ENCODE measurements at regions not wholly inside any gene's neighbourhood (a gene's known extent, or its start where the extent isn't known, plus 50 kb on each side); places are given as distances from the start of the nearest gene placed in this dataset.
"Not testable (repeated sequence)": the region's sequence is repeated elsewhere in the genome, so short reads cannot be mapped to it uniquely, and the experiment has no call there.

DNA sequence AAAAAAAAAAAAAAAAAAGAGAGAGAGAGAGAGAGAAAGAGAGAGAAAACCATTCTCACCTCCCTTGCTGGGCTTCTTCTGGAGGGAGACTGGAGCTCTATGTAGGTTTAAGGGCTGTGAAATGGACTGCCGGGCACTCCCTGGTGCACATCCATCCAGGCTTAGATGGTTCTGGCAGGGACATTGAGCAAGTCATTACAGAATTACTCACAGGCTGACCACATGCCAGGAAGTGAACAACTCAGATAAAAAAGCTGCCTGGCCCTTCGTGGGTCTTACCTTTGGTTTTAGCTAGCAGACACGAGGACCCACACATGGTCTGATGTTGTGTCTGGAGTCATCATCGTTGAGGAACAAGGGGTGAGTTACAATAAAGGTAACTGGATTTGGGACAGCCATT lies 847.4 kb upstream of the EEF2KMT start:
- DNase-seq (ENCODE audit: low read depth in 3 of 3, low spot score in 1 of 3), result no peak

DNA sequence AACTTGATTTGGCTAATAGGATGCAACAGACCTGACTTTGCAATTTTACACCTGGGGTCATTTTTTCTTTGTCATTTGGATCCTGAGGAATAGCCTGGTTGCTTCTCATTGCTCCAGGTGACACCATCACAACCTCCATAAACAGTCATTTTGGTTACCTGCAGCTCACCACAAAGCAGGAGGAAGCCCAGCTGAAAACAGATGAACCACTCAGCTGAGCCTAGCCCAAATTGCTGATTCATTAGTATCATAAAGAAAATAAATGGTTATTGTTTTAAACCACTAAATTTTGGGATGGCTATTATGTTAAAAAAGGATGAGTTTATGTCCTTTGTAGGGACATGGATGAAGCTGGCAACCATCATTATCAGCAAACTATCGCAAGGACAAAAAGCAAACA lies 841.0 kb upstream of the EEF2KMT start:
- no peak for DNase-seq (ENCODE audit: low read depth in 3 of 3, low spot score in 1 of 3)

DNA sequence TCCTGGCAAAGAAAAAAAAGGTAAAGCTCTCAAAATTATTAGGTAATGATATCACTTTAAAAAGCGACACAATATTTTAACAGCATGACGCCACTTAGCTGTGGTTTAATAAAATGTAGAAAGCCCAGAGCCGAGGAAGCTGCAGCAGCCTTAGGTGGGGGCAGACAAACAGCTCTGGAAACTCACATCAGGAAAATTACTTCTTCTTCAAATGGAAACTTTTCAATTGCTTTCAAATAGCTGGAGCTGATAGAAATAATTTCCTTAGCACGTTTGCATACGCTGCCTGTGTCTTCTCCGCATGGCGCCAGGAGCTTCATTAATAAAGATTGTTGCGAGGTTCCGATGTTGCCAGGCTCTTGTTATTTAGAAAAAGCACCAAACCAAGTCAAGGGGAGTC lies 835.3 kb upstream of the EEF2KMT start:
- DNase-seq (ENCODE audit: low read depth in 3 of 3, low spot score in 1 of 3), result no peak

DNA sequence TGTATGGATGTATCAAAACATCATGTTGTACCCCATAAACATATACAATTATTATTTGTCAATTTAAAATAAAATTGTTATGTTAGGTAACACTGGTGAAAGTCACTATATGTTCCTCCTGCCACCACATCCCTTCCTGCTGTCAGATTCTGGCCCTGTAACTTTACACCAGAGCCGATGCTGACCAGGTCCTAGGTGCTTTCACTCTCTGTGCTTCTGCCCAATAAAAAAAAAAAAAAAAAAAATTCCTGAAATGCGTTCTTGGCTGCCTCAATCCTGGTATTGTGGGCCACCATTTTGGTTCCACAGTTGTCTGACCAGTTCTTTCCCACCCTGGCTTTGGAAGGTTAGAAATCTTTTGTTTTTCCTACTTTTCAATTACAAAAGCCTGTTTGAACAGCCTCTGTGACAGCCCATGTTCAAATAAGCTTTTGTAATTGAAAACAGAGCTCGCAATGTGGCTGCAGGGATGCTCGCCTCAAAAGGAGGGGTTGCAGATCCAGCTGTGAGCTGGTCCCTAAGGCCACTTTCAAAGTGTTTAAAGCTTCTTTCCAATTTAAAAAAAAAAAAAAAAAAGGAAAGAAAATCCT lies 831.0 kb upstream of the EEF2KMT start:
- DNase-seq (ENCODE audit: low read depth in 3 of 3, low spot score in 1 of 3), result no peak

DNA sequence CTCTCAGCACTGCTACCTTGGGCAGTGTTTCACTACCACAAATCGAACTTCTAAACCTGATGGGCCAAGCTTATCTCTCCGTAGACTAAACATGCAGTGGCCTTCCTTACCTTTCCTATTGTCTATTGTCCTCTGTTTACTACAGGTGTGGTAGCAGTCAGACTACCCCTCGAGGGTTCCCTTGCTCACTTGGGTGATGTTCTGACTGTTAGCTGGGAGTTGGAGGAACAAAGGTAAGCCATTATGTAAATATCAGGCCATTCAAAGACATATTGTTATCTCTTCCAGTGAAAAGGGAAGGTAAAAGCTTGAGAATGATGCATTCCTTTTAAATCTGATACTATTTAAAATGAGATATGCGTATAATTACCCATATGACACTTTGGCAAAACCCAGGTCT lies 828.3 kb upstream of the EEF2KMT start:
- no peak for DNase-seq (ENCODE audit: low read depth in 3 of 3, low spot score in 1 of 3)

- no peak for DNase-seq (ENCODE audit: low read depth in 3 of 3, low spot score in 1 of 3)
These were observed 825.1 kb upstream of the EEF2KMT start for GRCh38 chr16:5922686-5923085.

DNA sequence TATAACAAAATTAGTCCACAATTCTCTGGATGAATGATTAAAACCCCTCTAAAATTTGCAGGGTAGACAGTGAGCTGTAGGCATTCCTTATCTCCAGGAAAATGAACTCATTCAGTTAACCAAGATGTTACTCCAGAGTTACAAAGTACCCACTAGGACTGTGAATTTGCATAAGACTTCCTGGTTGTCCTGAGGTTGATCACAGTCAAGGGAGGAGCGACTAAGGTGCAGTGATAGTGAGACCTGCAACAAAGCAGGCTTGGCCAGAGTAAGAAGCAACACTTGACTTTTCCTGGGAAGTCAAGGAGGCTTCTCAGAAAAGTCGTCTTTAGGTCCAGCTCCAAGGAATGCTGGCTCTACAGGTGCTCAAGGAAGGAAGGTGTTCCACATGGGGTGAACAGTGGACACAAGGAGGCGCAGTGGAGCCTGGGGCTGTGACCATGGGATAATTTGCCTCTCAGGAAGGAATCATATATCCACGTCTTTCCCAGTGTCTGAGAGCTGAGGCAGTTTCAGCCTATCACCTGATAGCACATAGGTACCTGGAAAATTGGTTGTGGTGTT lies 821.1 kb upstream of the EEF2KMT start:
- DNase-seq (ENCODE audit: low read depth in 3 of 3, low spot score in 1 of 3), result no peak

GRCh38 chr16:5917436-5918195 lies 820.0 kb upstream of the EEF2KMT start:
- no peak for DNase-seq (ENCODE audit: low read depth in 3 of 3, low spot score in 1 of 3)

GRCh38 chr16:5916711-5917191 lies 819.2 kb upstream of the EEF2KMT start:
- no peak for DNase-seq (ENCODE audit: low read depth in 3 of 3, low spot score in 1 of 3)

DNA sequence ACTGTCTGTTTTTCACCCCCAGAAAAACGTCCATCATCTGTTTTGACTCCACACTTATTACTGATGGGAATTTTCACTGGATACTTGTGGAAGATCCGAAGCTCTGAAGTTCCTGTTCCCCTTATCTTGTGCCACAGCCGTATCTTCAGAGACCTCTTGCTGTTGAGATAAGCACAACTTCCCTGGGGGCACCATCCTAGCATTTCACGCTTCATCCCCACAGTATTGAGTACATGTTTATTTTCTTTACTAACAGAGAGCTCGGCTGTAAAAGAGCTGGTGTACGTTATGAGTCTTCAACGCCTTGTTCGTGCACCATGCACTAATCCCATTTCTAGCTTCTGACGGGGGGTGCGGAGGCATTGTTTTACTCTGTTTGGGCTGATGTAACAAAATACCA lies 813.6 kb upstream of the EEF2KMT start:
- DNase-seq (ENCODE audit: low read depth in 3 of 3, low spot score in 1 of 3), result no peak

DNA sequence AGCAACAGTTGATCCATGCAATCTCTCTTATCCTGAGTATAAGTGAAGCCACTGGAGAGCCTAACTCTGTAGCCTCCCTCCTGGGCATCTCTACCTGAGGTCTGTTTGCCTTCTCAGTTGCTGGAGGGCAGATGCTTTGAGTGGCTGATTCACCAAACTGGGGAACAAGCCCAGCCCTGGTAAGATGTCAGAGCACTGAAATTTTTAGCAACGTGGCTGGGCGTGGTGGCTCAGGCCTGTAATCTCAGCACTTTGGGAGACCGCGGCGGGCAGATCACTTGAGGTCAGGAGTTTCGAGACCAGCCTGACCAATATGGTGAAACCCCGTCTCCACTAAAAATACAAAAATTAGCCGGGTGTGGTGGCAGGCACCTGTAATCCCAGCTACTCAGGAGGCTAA lies 812.0 kb upstream of the EEF2KMT start:
- not testable (repeated sequence) for DNase-seq (ENCODE audit: low read depth in 3 of 3, low spot score in 1 of 3)

DNA sequence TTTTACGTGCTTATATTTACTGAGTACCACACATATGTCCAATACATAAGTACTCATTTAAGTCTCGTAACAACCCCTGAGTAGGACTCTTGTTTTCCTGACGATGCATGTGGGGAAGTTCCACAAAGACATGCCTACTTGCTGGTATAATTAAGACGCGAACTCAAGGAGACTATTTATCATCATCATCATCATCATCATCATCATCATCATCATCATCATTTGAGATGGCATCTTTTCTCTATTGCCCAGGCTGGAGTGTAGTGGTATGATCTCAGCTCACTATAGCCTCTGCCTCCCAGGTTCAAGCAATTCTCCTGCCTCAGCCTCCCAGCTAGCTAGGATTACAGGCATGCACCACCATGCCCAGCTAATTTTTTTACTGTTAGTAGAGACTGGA lies 809.9 kb upstream of the EEF2KMT start:
- no peak for DNase-seq (ENCODE audit: low read depth in 3 of 3, low spot score in 1 of 3)

DNA sequence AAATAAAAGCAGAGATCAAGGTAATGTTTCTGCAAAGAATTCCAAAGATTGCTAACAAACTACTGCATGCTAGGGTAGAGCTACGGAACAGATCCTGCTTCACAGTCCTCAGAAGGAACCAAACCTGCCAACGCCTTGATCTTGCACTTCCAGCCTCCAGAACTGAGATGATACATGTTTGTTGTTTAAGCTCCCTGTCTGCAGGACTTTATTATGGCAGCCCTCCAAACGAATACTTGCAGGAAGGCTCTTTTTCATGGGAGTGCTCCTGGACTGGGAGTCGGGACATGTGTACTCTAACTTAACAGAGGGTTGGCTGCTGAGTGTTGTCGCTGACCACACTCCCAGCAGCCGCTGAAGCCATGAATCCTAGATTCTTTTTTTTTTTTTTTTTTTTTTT lies 808.8 kb upstream of the EEF2KMT start:
- no peak for DNase-seq (ENCODE audit: low read depth in 3 of 3, low spot score in 1 of 3)

- no peak for DNase-seq (ENCODE audit: low read depth in 3 of 3, low spot score in 1 of 3)
These were observed 808.3 kb upstream of the EEF2KMT start for GRCh38 chr16:5905935-5906334.

- DNase-seq (ENCODE audit: low read depth in 3 of 3, low spot score in 1 of 3), result no peak
These were observed 806.2 kb upstream of the EEF2KMT start for GRCh38 chr16:5903832-5904231.

GRCh38 chr16:5903153-5903552 lies 805.6 kb upstream of the EEF2KMT start:
- no peak for DNase-seq (ENCODE audit: low read depth in 3 of 3, low spot score in 1 of 3)

- DNase-seq (ENCODE audit: low read depth in 3 of 3, low spot score in 1 of 3), result no peak
These were observed 802.5 kb upstream of the EEF2KMT start for GRCh38 chr16:5900046-5900445.

GRCh38 chr16:5895976-5896375 lies 798.4 kb upstream of the EEF2KMT start:
- no peak for DNase-seq (ENCODE audit: low read depth in 3 of 3, low spot score in 1 of 3)

DNA sequence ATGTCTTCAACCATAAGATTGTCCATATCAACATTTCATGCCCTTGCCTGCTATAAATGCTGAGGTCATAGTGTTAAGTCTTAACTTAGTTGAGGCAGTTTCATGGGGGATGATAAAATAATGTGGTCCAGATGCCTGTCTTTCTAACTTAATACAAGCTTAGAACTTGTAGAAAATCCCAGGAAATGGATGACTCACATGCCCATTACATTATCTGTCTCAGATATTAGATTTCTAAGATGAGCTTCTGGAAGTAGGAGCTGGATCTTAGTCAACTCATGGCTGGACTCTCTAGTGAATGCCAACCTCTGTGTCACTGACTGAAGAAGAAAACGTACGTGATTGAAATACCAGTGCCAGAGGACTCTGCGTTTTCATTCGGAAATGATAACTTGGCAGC lies 797.5 kb upstream of the EEF2KMT start:
- DNase-seq (ENCODE audit: low read depth in 3 of 3, low spot score in 1 of 3), result no peak

- DNase-seq (ENCODE audit: low read depth in 3 of 3, low spot score in 1 of 3), result no peak
These were observed 793.7 kb upstream of the EEF2KMT start for GRCh38 chr16:5891296-5891695.

DNA sequence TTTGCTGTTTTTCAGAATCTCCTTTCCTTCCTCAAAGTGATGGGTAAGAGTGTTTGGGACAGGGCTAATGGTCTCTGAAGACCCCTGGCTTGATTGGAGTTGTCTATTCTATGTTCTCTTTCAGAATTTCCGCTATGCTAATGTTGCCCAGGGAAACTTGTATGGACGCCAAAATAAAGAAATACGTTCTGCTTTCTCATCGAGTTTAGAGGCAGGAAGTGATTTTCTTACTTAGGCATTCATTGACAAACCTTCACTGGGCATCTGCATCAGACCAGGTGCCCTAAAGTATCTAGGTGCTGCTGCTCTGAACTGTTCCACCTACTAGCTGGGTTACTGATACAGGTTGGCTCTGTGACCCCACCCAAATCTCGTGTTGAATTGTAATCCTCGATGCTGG lies 787.9 kb upstream of the EEF2KMT start:
- DNase-seq (ENCODE audit: low read depth in 3 of 3, low spot score in 1 of 3), result no peak

- no peak for DNase-seq (ENCODE audit: low read depth in 3 of 3, low spot score in 1 of 3)
These were observed 787.4 kb upstream of the EEF2KMT start for GRCh38 chr16:5884996-5885395.

- no peak for DNase-seq (ENCODE audit: low read depth in 3 of 3, low spot score in 1 of 3)
These were observed 786.7 kb upstream of the EEF2KMT start for GRCh38 chr16:5884339-5884738.
